Hepatocyte (in vitro differentiated cells): ENCODE measurements at regions not wholly inside any gene's neighbourhood (a gene's known extent, or its start where the extent isn't known, plus 50 kb on each side); places are given as distances from the start of the nearest gene placed in this dataset.

Experiments used
- CTCF ChIP-seq: fragments of 200-600 bp; sonication (generic); IDR thresholded peaks from 2 replicates; pipeline ENCODE4 v1.5.1; 2016; ENCODE audit warnings: antibody characterized with exemption, mild to moderate bottlenecking; ENCODE audit not compliant: poor library complexity
- EZH2 ChIP-seq: fragments of 200-600 bp; sonication (generic); IDR thresholded peaks from 2 replicates; pipeline ENCODE4 v1.6.1; 2016; ENCODE audit warnings: antibody characterized with exemption, mild to moderate bottlenecking, borderline replicate concordance
- EZH2phosphoT487 ChIP-seq: fragments of 200-600 bp; sonication (generic); IDR thresholded peaks from one replicate; pipeline ENCODE4 v1.6.1; 2018; ENCODE audit warnings: antibody characterized with exemption, mild to moderate bottlenecking, low read depth, moderate library complexity; ENCODE audit not compliant: unreplicated experiment, severe bottlenecking

- TF ChIP-seq EZH2: no peak
- TF ChIP-seq CTCF: no peak
- TF ChIP-seq EZH2phosphoT487: no peak
Observed at GRCh38 chr11:116134450-116134849, 630.2 kb upstream of the CADM1 start.
